HUES48 (cell line): ENCODE measurements at regions not wholly inside any gene's neighbourhood (a gene's known extent, or its start where the extent isn't known, plus 50 kb on each side); places are given as distances from the start of the nearest gene placed in this dataset.

Source experiments
- H3K27ac ChIP-seq: one replicate; pipeline ENCODE4 v1.7.0; 2013; ENCODE audit warnings: low read depth, low read length, inconsistent platforms
- H3K27me3 ChIP-seq: 2 replicates; pipeline ENCODE4 v1.6.1; 2013; ENCODE audit warnings: mild to moderate bottlenecking, low read length; ENCODE audit not compliant: control insufficient read depth, insufficient read depth
- H3K36me3 ChIP-seq: 2 replicates; pipeline ENCODE4 v1.6.1; 2013; ENCODE audit warnings: low read length; ENCODE audit not compliant: control insufficient read depth, insufficient read depth
- H3K4me1 ChIP-seq: 2 replicates; pipeline ENCODE4 v1.6.1; 2013; ENCODE audit warnings: mild to moderate bottlenecking, low read length; ENCODE audit not compliant: control insufficient read depth, insufficient read depth
- H3K4me3 ChIP-seq: 2 replicates; pipeline ENCODE4 v1.5.1; 2013; ENCODE audit warnings: mild to moderate bottlenecking, low read depth, low read length
- H3K9ac ChIP-seq: 2 replicates; pipeline ENCODE4 v1.6.1; 2013; ENCODE audit warnings: mild to moderate bottlenecking, low read depth, low read length, moderate library complexity
- H3K9me3 ChIP-seq: 2 replicates; pipeline ENCODE4 v1.6.1; 2013; ENCODE audit warnings: low read length; ENCODE audit not compliant: control insufficient read depth, insufficient read depth

- Histone ChIP-seq H3K27me3 (no peaks in the 10 kb centered on the region), H3K4me1 (no peaks in the 10 kb centered on the region)
Measured at GRCh38 chr6:105901583-105901982, 184.6 kb upstream of the PRDM1 start.

GRCh38 chr6:105900125-105900937 is 185.8 kb upstream of the PRDM1 start:
- Histone ChIP-seq H3K36me3 (no peaks in the 10 kb centered on the region), H3K9ac (no peak overlapping the region), H3K9me3 (no peaks in the 10 kb centered on the region), H3K4me3 (no peak overlapping the region), H3K27me3 (no peaks in the 10 kb centered on the region), H3K27ac (no peak overlapping the region), H3K4me1 (no peaks in the 10 kb centered on the region)

More at GRCh38 chr6:105901583-105901982, 184.6 kb upstream of the PRDM1 start:
- Histone ChIP-seq H3K9ac (no peak overlapping the region), H3K27ac (no peak overlapping the region), H3K4me3 (no peak overlapping the region), H3K36me3 (no peaks in the 10 kb centered on the region), H3K9me3 (no peaks in the 10 kb centered on the region)

GRCh38 chr6:105898286-105898685 is 187.8 kb upstream of the PRDM1 start:
- H3K27ac ChIP-seq, result no peak overlapping the region
- no peaks in the 10 kb centered on the region for H3K27me3 ChIP-seq
- H3K4me3 ChIP-seq, result no peak overlapping the region
- H3K4me1 ChIP-seq, result no peaks in the 10 kb centered on the region
- H3K36me3 ChIP-seq, result no peaks in the 10 kb centered on the region
- H3K9me3 ChIP-seq, result no peaks in the 10 kb centered on the region
- no peak overlapping the region for H3K9ac ChIP-seq

GRCh38 chr6:105897131-105897530 is 189.0 kb upstream of the PRDM1 start:
- no peak overlapping the region for H3K9ac ChIP-seq
- H3K4me1 ChIP-seq, result no peaks in the 10 kb centered on the region
- H3K4me3 ChIP-seq, result no peak overlapping the region
- no peaks in the 10 kb centered on the region for H3K9me3 ChIP-seq
- H3K36me3 ChIP-seq, result no peaks in the 10 kb centered on the region
- no peaks in the 10 kb centered on the region for H3K27me3 ChIP-seq
- no peak overlapping the region for H3K27ac ChIP-seq

GRCh38 chr6:105896821-105897095 is 189.4 kb upstream of the PRDM1 start:
- H3K27ac ChIP-seq, result no peak overlapping the region
- no peaks in the 10 kb centered on the region for H3K27me3 ChIP-seq
- H3K4me1 ChIP-seq, result no peaks in the 10 kb centered on the region
- H3K9ac ChIP-seq, result no peak overlapping the region
- no peaks in the 10 kb centered on the region for H3K36me3 ChIP-seq
- H3K4me3 ChIP-seq, result no peak overlapping the region
- no peaks in the 10 kb centered on the region for H3K9me3 ChIP-seq

- H3K9me3 ChIP-seq, result no peaks in the 10 kb centered on the region
- no peak overlapping the region for H3K9ac ChIP-seq
- no peak overlapping the region for H3K4me3 ChIP-seq
- no peaks in the 10 kb centered on the region for H3K36me3 ChIP-seq
- no peaks in the 10 kb centered on the region for H3K27me3 ChIP-seq
- no peaks in the 10 kb centered on the region for H3K4me1 ChIP-seq
- H3K27ac ChIP-seq, result peak overlapping the region; percentile 46
Measured at GRCh38 chr6:105896052-105896820, 189.9 kb upstream of the PRDM1 start.

- Histone ChIP-seq H3K9ac (no peak overlapping the region), H3K4me3 (no peak overlapping the region), H3K27me3 (no peaks in the 10 kb centered on the region), H3K27ac (no peak overlapping the region), H3K36me3 (no peaks in the 10 kb centered on the region), H3K4me1 (no peaks in the 10 kb centered on the region), H3K9me3 (peaks cover 4% of the 10 kb centered on the region; the same call in 1 of the 2 replicates)
Measured at GRCh38 chr6:105894556-105894955, 191.6 kb upstream of the PRDM1 start.

GRCh38 chr6:105893741-105894140 is 192.4 kb upstream of the PRDM1 start:
- H3K27me3 ChIP-seq, result no peaks in the 10 kb centered on the region
- no peak overlapping the region for H3K9ac ChIP-seq
- no peak overlapping the region for H3K27ac ChIP-seq
- no peaks in the 10 kb centered on the region for H3K36me3 ChIP-seq
- H3K4me1 ChIP-seq, result no peaks in the 10 kb centered on the region
- H3K9me3 ChIP-seq, result peaks cover 4% of the 10 kb centered on the region; the same call in 1 of the 2 replicates
- no peak overlapping the region for H3K4me3 ChIP-seq

- H3K27ac ChIP-seq, result no peak overlapping the region
- peaks cover 4% of the 10 kb centered on the region; the same call in 1 of the 2 replicates for H3K9me3 ChIP-seq
- H3K4me1 ChIP-seq, result peaks cover 4% of the 10 kb centered on the region; the same call in 1 of the 2 replicates
- H3K9ac ChIP-seq, result no peak overlapping the region
- H3K36me3 ChIP-seq, result no peaks in the 10 kb centered on the region
- no peak overlapping the region for H3K4me3 ChIP-seq
- no peaks in the 10 kb centered on the region for H3K27me3 ChIP-seq
Measured at GRCh38 chr6:105892577-105893262, 193.4 kb upstream of the PRDM1 start.

GRCh38 chr6:105890521-105891244 is 195.5 kb upstream of the PRDM1 start:
- Histone ChIP-seq H3K9ac (no peak overlapping the region), H3K4me1 (peaks cover 14% of the 10 kb centered on the region; the same call in 1 of the 2 replicates), H3K9me3 (peaks cover 4% of the 10 kb centered on the region; the same call in 1 of the 2 replicates), H3K27ac (no peak overlapping the region), H3K4me3 (no peak overlapping the region), H3K27me3 (no peaks in the 10 kb centered on the region), H3K36me3 (no peaks in the 10 kb centered on the region)
